ENCODE measurements at regions not wholly inside any gene's neighbourhood (a gene's known extent, or its start where the extent isn't known, plus 50 kb on each side); places are given as distances from the start of the nearest gene placed in this dataset.

GRCh38 chr2:121965661-121966060, 210.2 kb downstream of the TSN start:
- TF ChIP-seq TAF1 (IDR thresholded peaks at IDR 0.05; ENCODE audit: low read depth, low read length) (no peak), ASH2L (IDR thresholded peaks at IDR 0.05; ENCODE audit: low read length) (no peak), EP300 (IDR thresholded peaks at IDR 0.05; ENCODE audit: borderline replicate concordance in 1 of 2, low read depth in 2 of 2, low read length in 2 of 2) (no peak), EZH2 (IDR thresholded peaks at IDR 0.05; ENCODE audit: low read depth, low read length, severe bottlenecking) (no peak), CTCF (IDR thresholded peaks at IDR 0.05; ENCODE audit: control extremely low read depth in 1 of 3, insufficient read depth in 1 of 3, low read depth in 1 of 3, low read length in 3 of 3) (no peak), CEBPB (IDR thresholded peaks at IDR 0.05; ENCODE audit: low read depth, low read length) (no peak)
